ENCODE measurements at regions not wholly inside any gene's neighbourhood (a gene's known extent, or its start where the extent isn't known, plus 50 kb on each side); places are given as distances from the start of the nearest gene placed in this dataset.

GRCh38 chr9:115328677-115329076, 210.7 kb upstream of the TNC start:
- Histone ChIP-seq H3K27ac (no peak overlapping the region), H3K36me3 (no peaks in the 10 kb centered on the region), H3K4me1 (peaks cover 0 to 13% (median 0%) of the 10 kb centered on the region in 9 donors), H3K9me3 (no peaks in the 10 kb centered on the region), H3K4me3 (no peak overlapping the region), H3K27me3 (no peaks in the 10 kb centered on the region)
- ATAC-seq (no peak), DNase-seq (no peak)
- TF ChIP-seq CTCF (IDR thresholded peaks at IDR 0.05): no peak
- intact Hi-C loops (cut with DNase I): no loop called here

GRCh38 chr9:115333277-115334070, 215.5 kb upstream of the TNC start:
- intact Hi-C loops (cut with DNase I): no loop called here

GRCh38 chr9:115335439-115335838, 217.5 kb upstream of the TNC start:
- DNase-seq: no peak
- no peak for TF ChIP-seq CTCF (IDR thresholded peaks at IDR 0.05)
- no peak overlapping the region for H3K4me3 ChIP-seq
- no peaks in the 10 kb centered on the region for H3K36me3 ChIP-seq
- intact Hi-C loops (cut with DNase I): no loop called here
- H3K9me3 ChIP-seq: peaks cover 0 to 18% (median 2%) of the 10 kb centered on the region in 11 donors
- 80 to 82% methylated on average over 5 of the region's 5 CpGs for WGBS, 2 donors
- H3K4me1 ChIP-seq: no peaks in the 10 kb centered on the region
- ATAC-seq: no peak
- no peak overlapping the region for H3K27ac ChIP-seq
- peaks cover 0 to 2% (median 0%) of the 10 kb centered on the region in 7 donors for H3K27me3 ChIP-seq

More at GRCh38 chr9:115333277-115334070, 215.5 kb upstream of the TNC start:
- no peak for ATAC-seq
- Histone ChIP-seq H3K36me3 (no peaks in the 10 kb centered on the region), H3K4me1 (peaks cover 0 to 4% (median 0%) of the 10 kb centered on the region in 9 donors), H3K4me3 (no peak overlapping the region), H3K27me3 (no peaks in the 10 kb centered on the region), H3K27ac (no peak overlapping the region), H3K9me3 (peaks cover 0 to 18% (median 2%) of the 10 kb centered on the region in 11 donors)
- TF ChIP-seq CTCF (IDR thresholded peaks at IDR 0.05): no peak
- no peak for DNase-seq
- 80 to 84% methylated on average over 8 of the region's 8 CpGs for WGBS, 2 donors

GRCh38 chr9:115340314-115340713, 222.4 kb upstream of the TNC start:
- H3K27me3 ChIP-seq: peaks cover 0 to 2% (median 0%) of the 10 kb centered on the region in 7 donors
- no peaks in the 10 kb centered on the region for H3K36me3 ChIP-seq
- intact Hi-C loops (cut with DNase I): no loop called here
- H3K9me3 ChIP-seq: peaks cover 0 to 16% (median 2%) of the 10 kb centered on the region in 11 donors
- ATAC-seq (no peak), DNase-seq (no peak)
- H3K27ac ChIP-seq: no peak overlapping the region
- peaks cover 0 to 5% (median 0%) of the 10 kb centered on the region in 9 donors for H3K4me1 ChIP-seq
- TF ChIP-seq CTCF (IDR thresholded peaks at IDR 0.05): no peak
- H3K4me3 ChIP-seq: no peak overlapping the region
- 68 to 73% methylated on average over 5 of the region's 5 CpGs for WGBS, 2 donors
